ENCODE measurements at regions not wholly inside any gene's neighbourhood (a gene's known extent, or its start where the extent isn't known, plus 50 kb on each side); places are given as distances from the start of the nearest gene placed in this dataset.

DNA sequence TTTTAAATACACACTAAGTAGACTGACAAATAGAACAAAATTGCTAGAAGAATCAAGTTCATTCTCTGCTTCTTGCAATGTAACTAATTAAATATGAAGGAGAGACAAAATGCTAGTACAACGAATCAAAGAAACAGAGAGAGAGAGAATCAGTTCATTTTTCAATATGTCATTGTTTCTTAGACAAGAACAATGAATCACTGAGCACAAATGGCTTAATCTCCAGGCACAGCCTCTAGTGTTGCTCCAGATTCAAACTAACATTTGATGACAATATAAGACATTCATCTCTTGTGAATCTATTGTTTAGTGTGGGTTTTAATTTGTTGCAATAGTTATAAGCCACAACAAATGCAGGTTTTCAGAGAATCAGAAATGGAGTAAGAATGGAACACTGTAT, 357.4 kb upstream of the TMEM229A start:
- TF ChIP-seq SPI1 (IDR thresholded peaks at IDR 0.05; ENCODE audit: borderline replicate concordance, low read depth) (no peak), GABPA (IDR thresholded peaks at IDR 0.05; ENCODE audit: low read depth) (no peak), POLR2AphosphoS5 (IDR thresholded peaks at IDR 0.05; ENCODE audit: low read depth) (no peak)
- TF ChIP-seq, protein P1, sequence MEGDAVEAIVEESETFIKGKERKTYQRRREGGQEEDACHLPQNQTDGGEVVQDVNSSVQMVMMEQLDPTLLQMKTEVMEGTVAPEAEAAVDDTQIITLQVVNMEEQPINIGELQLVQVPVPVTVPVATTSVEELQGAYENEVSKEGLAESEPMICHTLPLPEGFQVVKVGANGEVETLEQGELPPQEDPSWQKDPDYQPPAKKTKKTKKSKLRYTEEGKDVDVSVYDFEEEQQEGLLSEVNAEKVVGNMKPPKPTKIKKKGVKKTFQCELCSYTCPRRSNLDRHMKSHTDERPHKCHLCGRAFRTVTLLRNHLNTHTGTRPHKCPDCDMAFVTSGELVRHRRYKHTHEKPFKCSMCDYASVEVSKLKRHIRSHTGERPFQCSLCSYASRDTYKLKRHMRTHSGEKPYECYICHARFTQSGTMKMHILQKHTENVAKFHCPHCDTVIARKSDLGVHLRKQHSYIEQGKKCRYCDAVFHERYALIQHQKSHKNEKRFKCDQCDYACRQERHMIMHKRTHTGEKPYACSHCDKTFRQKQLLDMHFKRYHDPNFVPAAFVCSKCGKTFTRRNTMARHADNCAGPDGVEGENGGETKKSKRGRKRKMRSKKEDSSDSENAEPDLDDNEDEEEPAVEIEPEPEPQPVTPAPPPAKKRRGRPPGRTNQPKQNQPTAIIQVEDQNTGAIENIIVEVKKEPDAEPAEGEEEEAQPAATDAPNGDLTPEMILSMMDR (IDR thresholded peaks at IDR 0.05; ENCODE audit: insufficient read depth, low read length) = no peak
- TF ChIP-seq, protein P2, sequence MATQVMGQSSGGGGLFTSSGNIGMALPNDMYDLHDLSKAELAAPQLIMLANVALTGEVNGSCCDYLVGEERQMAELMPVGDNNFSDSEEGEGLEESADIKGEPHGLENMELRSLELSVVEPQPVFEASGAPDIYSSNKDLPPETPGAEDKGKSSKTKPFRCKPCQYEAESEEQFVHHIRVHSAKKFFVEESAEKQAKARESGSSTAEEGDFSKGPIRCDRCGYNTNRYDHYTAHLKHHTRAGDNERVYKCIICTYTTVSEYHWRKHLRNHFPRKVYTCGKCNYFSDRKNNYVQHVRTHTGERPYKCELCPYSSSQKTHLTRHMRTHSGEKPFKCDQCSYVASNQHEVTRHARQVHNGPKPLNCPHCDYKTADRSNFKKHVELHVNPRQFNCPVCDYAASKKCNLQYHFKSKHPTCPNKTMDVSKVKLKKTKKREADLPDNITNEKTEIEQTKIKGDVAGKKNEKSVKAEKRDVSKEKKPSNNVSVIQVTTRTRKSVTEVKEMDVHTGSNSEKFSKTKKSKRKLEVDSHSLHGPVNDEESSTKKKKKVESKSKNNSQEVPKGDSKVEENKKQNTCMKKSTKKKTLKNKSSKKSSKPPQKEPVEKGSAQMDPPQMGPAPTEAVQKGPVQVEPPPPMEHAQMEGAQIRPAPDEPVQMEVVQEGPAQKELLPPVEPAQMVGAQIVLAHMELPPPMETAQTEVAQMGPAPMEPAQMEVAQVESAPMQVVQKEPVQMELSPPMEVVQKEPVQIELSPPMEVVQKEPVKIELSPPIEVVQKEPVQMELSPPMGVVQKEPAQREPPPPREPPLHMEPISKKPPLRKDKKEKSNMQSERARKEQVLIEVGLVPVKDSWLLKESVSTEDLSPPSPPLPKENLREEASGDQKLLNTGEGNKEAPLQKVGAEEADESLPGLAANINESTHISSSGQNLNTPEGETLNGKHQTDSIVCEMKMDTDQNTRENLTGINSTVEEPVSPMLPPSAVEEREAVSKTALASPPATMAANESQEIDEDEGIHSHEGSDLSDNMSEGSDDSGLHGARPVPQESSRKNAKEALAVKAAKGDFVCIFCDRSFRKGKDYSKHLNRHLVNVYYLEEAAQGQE (IDR thresholded peaks at IDR 0.05; ENCODE audit: insufficient replicate concordance, low read depth) = no peak
- H3K27me3 ChIP-seq (ENCODE audit: insufficient read depth, poor library complexity, severe bottlenecking) = no peaks in the 10 kb centered on the region

DNA sequence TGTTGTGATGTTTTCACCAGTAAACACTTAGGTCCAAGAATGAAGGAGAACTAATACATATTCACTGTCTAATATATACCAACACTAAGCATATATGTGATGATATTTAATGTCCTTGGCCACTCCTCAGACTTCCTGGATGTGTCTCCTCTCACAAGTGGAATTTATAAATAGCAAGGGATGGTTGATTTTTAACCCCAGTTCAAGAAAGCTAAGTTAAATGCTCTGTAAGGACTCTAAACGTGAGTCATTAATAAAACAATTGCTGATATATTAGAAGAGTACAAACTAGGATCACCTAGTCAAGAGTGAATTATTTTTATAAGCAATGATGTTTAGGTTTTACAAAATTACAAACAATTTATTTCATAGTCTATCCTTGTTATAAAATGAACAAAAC, 355.9 kb upstream of the TMEM229A start:
- Histone ChIP-seq H3K27ac (replicated peaks) (no peak overlapping the region), H3K27me3 (ENCODE audit: insufficient read depth, poor library complexity, severe bottlenecking) (no peaks in the 10 kb centered on the region), H3K4me3 (replicated peaks; ENCODE audit: insufficient read depth, low read length) (no peak overlapping the region)
- no peak for TF ChIP-seq GABPA (IDR thresholded peaks at IDR 0.05; ENCODE audit: low read depth)
- TF ChIP-seq, protein P2 (IDR thresholded peaks at IDR 0.05; ENCODE audit: insufficient replicate concordance, low read depth) = no peak
- no peak for TF ChIP-seq POLR2AphosphoS5 (IDR thresholded peaks at IDR 0.05; ENCODE audit: low read depth)
- TF ChIP-seq, protein P1 (IDR thresholded peaks at IDR 0.05; ENCODE audit: insufficient read depth, low read length) = no peak
- no peak for DNase-seq (ENCODE audit: low read depth in 1 of 2, low spot score in 1 of 2)

More for the DNA sequence above, 357.4 kb upstream of the TMEM229A start:
- Histone ChIP-seq H3K27ac (replicated peaks) (no peak overlapping the region), H3K4me3 (replicated peaks; ENCODE audit: insufficient read depth, low read length) (no peak overlapping the region)
- DNase-seq (ENCODE audit: low read depth in 1 of 2, low spot score in 1 of 2) = no peak

DNA sequence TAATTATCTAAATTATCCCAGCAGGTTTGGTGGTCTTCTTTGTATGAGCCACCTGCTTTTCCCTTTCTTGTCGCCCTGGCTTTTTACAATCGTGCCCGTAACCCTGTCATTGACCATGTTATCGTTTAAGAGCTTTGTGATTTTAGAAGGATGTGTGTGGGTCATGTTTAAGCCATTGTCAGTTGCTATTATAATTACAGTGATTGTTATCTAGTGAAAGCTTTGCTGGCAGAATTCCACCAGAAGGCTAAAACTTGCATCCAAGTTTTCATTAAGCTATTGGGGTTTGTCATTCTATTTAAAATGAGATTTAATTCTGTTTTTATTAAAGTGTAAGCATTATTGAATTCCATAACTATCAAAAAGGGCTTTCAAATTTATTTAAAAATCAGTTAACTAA, 354.2 kb upstream of the TMEM229A start:
- no peaks in the 10 kb centered on the region for H3K27me3 ChIP-seq (ENCODE audit: insufficient read depth, poor library complexity, severe bottlenecking)
- no peak for DNase-seq (ENCODE audit: low read depth in 1 of 2, low spot score in 1 of 2)
- no peak for TF ChIP-seq GABPA (IDR thresholded peaks at IDR 0.05; ENCODE audit: low read depth)
- TF ChIP-seq, protein P2 (IDR thresholded peaks at IDR 0.05; ENCODE audit: insufficient replicate concordance, low read depth) = no peak
- TF ChIP-seq, protein P1 (IDR thresholded peaks at IDR 0.05; ENCODE audit: insufficient read depth, low read length) = no peak
- TF ChIP-seq SPI1 (IDR thresholded peaks at IDR 0.05; ENCODE audit: borderline replicate concordance, low read depth) = no peak
- no peak for TF ChIP-seq POLR2AphosphoS5 (IDR thresholded peaks at IDR 0.05; ENCODE audit: low read depth)
- H3K4me3 ChIP-seq (replicated peaks; ENCODE audit: insufficient read depth, low read length) = no peak overlapping the region
- H3K27ac ChIP-seq (replicated peaks) = no peak overlapping the region

Measured in HL-60 (cell line).